Ramos (cell line): ENCODE measurements at regions not wholly inside any gene's neighbourhood (a gene's known extent, or its start where the extent isn't known, plus 50 kb on each side); places are given as distances from the start of the nearest gene placed in this dataset.

Experiments used
- in situ Hi-C: fragments of 300-500 bp; cut with MboI; formaldehyde crosslinking; loops from one replicate; pipeline ENCODE4 v1.14.3; 2022; ENCODE audit warnings: low sequenced_read_pairs; ENCODE audit not compliant: unreplicated experiment

DNA sequence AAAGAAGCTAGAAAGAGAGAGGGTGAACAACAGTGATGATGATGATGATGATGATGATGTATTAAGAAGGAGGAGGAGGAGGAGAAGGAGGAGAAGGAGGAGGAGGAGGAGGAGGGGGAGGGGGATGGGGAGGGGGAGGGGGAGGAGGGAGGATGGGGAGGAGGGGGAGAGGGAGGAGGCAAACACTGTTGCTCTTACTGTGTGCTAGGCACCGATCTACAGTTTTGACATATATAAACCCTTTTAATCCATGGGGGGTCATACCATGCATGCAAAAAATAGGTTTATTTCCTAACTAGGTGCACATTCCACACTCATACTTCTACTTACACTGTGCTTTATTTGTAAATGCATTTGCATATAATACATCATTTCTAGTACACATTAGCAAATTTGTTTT is 482.8 kb upstream of the FAM241A start:
- in situ Hi-C loops, result no loop called here

DNA sequence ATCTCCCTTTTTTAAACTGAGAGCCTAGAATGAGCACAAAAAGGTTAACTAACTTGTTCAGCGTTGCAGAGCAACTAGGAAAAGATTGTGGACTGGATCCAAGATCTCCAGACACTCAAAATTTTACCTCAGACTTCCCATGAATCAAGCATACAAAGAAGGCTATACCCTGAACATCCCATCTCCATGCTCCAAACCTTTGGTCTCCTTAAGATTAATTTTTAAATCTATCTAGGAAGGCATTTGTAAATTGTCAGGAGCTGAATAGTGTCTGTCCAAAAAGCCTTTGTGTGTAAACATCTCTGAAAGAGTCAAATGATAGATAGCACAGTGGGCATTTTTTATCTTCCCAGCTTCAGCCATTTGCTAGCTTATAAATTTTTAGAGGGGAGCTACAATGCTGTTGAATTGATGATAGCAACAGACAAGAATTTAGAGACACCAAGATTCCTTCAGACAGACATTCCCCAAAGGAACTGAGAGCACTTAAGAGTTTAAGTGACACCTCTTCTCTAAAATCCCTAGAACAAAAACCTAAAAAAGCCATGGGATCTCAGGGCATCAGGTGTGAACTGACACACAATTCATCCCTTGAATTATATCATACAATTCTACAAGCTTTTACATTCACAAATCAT is 480.8 kb upstream of the FAM241A start:
- in situ Hi-C loops, result no loop called here

DNA sequence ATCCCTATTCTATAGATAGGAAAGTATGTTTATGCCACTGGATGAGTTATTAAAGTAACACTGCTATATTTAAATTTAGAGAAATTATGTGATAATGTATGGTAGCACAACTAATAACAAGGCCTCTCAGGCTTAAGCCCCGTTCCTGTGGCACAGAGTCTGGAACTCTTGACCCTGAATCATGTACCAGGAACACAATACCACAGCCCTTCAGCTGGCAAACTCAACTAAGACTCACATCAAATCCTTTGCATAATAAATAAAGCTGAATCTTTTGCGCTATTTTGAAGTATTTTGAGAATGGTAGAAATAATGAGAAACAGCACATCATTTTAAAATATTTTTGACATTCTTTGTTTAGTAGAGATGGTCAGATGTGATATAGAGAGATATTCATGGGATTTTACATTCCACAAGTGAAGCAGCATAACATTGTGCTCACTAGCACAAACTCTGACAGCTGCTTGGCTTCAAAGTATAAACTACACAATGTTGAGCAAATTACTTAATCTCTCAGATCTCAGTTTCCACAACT is 478.4 kb upstream of the FAM241A start:
- in situ Hi-C loops, result no loop called here

DNA sequence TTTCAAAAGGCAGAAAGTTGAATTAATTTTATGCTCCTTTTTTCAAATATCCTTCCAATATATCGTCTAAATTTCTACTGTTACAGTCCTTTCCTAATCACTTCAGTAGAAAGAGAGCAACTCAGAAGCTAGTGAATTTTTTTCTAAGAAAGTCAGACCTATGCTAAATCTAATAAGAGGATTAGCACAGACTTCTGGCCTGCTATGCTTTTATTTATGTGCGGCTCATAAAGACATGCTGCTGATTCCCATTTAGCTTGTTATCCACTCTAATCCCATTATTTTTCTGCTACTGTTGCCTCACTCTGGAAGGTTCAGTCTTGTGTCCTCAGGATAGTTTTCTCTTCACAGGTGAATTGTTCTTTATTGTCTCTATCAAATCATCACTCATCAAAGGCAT is 473.5 kb upstream of the FAM241A start:
- in situ Hi-C loops, result no loop called here

DNA sequence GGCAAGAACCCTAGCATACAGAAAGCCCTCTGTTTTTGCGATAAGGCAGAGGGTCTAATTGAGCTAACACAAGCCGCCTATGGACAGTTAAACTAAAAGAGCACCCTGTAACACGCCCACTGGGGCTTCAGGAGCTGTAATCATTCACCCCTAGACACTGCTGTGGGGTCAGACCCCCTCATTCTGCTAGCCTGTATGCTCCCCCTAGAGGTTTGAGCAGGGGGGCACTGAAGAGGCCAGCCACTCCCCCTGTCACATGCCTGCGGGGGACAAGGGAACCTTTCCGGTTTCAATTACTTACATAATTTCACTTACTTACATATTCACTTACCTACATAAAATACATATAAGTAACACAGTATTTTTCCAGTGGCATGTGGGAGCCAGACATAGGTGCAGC is 469.5 kb upstream of the FAM241A start:
- in situ Hi-C loops, result no loop called here

DNA sequence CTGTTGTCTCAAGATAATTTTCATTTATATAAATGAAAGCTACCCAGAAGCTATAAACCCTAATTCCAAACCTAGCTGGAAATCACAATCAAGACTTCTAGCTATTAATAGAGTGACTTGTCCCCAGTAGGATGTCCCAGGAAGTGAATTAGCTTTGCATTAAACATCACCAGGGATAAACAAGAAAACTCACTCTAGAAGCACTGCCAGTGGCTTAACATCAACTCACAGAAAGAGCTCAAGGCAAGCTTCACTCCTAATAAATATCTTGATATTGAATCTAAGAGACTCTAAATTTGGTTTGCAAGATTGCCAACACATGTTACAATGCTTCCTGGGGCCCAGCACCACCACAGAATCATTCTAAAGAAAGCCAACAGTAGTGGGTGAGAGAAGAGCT is 468.7 kb upstream of the FAM241A start:
- in situ Hi-C loops, result no loop called here

DNA sequence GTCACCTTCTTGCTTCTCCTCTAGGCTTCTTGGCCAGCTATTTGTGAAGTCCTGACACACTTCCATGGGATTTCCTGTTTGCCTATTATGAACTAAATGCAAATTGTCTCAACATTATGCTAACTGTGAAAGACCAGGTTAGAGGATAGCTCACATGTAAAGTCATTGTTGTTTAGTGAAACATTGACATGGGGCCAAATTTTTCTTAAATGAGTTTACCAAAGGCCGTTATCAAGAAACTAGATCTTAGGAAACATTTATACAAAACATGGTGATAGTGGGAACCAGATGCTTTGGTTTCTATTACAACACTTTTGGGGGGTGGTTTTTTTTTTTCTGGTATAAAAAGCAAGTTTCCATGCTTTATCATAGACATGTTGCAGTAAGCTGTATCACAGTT is 466.8 kb upstream of the FAM241A start:
- in situ Hi-C loops, result no loop called here

DNA sequence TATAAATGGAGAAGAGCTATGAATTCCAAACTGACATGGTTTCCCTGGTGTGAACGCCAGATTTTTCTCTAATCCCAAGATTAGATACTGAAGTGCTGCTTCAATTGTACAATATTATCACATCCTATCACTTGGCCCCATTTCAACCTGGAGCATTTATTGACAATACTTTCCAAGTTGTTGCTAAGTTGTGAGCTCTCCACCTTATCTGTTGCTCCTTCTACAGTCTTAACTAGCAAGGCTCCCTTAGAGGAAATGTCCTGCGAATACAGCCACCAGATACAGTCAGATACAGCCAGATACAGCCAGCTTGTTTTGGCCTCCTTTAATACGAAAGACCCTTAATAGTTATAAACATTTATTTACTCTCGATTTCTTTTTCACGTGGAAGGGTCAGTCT is 466.3 kb upstream of the FAM241A start:
- in situ Hi-C loops, result no loop called here

DNA sequence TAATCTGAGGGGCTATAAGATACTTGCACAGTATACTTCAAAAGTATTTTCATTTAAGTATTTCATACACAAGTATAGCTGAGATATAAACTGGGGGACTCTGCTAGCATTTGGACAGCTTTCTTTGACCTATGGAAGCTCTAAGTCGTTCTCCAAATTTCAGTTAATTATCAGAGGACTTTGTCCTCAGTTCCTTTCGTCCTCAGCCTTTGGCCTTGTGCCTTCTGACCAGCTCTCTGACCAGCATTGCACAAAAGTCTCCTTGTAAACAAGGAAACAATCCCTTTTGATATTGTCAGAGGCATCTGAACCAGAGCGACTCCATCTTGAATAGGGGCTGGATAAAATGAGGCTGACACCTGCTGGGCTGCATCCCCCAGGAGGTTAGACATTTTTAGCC is 464.0 kb upstream of the FAM241A start:
- in situ Hi-C loops, result no loop called here

DNA sequence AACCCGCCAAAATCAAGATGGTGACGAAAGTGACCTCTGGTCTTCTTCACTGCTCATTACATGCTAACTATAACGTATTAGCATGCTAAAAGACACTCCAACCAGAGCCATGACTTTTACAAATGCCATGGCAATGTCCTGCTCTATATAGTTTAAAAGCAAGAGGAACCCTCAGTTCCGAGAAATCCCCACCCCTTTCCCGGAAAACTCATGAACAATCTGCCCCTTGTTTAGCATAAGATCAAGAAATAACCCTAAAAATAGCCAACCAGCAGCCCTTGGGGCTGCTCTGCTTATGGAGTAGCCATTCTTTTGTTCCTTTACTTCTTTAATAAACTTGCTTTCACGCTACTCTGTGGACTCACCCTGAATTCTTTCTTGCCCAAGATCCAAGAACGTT is 463.5 kb upstream of the FAM241A start:
- in situ Hi-C loops, result no loop called here

DNA sequence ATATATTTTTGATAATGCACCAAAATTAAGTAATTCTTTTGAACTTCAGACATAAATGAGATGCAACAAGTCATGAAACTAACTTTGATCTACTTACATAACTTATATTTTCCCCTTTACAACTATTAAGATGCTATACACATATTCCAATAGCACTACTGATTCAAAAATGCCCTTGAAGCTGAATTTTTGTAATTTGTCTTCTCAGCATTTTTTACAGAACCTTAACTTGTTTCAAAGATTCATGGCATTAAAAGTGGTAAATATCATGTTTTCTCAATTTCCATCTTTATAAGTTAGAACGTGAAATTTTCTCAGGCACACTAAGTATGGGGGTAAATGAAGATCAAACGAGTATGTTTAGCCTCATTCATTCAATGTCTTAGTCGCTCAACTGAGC is 460.0 kb upstream of the FAM241A start:
- in situ Hi-C loops, result no loop called here

DNA sequence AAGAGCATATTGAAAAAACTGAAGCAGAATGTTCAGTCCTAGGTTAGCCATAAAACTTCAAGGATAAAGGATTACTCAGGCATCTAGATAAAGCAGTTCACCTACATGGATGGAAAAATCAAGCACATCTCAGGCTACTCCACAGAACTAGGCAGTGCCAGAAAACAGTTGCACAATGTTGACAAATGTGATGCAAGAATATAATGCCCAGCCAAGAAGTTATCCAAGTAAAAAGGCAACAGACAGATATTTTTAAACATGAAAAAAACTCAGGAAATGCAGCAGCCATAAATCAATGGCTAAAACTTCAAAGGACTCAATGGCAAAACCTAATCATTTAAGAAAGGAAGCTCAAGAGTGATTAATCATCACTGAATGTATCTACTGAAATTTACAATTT is 456.0 kb upstream of the FAM241A start:
- in situ Hi-C loops, result no loop called here

DNA sequence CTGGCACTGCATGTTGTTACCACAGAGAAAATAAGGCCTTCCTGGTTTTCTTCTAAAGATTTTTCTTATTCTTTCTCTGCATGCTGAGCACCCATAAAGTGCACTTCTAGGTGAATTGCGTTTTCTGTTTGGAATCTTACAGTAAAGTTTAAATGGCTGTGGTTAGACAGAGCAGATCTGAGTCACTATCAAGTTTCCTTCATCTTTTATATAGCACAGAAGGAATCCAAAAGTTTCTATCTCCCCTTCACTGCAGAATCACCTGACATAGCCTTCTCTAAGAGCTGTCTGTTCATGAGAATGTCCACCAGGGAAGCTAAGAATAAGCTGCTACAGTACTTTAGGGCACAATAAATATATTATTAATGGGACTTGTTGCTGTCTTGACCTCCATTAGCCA is 455.5 kb upstream of the FAM241A start:
- in situ Hi-C loops, result no loop called here

DNA sequence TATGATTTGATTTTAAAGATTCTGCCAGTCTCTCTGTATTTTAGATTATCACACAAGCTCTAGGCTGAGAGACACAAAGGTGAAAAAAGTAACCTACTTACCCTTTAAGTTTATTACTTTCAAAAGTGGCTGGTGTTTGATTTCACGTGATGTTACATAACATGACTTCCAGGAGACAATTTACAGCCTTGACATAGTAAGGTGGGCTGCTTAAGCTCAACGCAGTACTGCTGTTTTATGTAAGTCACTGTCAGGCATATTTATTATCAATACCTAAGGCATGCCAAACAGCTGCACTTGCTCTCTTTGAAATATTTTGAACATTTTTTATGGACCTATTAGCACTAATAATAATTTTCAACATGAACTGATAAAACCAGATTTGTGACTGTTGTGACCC is 451.5 kb upstream of the FAM241A start:
- in situ Hi-C loops, result no loop called here

DNA sequence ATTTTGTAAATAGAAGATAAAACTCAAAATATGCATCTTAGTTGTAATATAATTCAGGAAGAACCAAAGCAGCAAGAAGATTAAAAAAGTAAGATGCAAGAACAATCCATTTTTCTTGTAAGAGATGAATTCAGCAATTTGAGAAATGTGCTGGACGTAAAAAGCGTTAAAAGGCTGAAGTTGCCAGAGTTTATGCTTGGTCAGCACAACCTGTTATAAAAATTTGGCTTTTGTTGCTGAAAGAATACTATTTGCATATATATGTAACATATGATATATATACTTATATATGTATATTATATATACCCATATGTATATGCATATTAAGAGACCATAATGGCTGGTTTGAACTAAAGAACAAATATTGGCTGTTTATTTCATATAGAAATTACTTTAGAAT is 449.6 kb upstream of the FAM241A start:
- in situ Hi-C loops, result no loop called here

DNA sequence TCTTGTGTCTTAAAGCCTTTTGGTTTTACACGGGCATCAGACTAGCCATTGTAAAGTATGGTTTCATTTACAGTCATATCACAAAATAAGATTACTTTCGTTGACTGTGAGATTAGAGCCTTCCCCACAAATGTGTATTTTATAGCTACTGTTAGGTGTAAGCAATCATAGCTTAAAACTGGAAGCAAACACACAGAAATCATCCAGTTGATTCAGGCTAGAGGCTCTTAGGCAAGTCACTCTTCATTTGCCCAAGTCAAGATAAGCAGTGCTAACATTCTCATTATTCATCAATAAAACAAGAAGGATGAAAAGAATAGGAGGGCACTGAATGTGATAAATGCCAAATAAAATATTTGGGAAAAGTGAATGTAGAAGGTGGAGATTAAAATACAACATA is 448.7 kb upstream of the FAM241A start:
- in situ Hi-C loops, result no loop called here

DNA sequence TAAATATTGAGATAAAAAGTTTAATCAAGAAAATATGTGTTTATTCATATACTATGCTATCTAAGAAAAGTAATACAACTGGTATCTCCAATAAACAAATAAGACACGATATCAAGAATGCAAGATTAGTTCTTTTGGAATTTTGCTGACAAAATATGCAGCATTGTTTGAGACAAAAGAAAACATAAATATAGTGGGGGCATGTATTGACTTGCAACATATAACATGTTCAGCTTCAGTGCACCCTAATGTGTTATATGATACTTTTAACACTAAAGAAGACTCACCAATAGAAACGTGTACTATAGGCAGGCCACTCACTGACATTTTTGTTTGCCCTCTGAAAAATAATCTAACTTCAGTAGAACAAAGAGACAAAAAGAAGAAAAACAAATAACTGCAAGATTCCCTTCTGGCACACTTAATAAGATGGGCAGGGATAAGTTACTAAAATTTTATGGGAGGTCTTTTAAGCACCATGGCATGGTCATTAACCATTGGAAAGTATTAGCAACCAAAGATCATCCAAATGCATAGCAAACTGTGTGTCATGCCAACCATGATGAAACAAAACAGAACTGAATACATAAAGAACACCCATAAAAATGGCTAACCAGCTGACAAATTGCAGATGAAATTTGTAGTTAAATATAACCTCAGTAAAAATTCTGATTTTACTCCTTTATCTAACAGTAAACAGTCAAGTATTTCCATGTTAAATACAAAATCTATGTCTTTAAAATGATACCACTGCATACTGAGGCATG is 447.9 kb upstream of the FAM241A start:
- in situ Hi-C loops, result no loop called here

DNA sequence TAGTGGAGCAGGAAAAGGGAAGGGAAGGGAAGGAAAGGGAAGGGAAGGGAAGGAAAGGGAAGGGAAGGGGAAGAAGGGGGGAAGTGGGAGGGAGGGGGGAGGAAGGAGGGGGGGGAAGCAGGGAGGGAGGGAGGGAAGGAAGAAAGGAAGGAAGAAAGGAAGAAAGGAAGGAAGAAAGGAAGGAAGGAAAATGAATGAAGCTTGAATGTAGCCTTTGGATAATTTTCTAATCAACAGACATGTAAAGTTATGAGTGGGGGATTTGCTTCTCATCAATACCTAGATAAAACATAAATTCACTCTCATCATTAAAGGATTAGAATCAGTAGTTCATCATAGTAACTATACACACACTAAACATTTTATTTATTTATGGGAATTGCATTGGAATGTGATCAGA is 446.9 kb upstream of the FAM241A start:
- in situ Hi-C loops, result no loop called here

DNA sequence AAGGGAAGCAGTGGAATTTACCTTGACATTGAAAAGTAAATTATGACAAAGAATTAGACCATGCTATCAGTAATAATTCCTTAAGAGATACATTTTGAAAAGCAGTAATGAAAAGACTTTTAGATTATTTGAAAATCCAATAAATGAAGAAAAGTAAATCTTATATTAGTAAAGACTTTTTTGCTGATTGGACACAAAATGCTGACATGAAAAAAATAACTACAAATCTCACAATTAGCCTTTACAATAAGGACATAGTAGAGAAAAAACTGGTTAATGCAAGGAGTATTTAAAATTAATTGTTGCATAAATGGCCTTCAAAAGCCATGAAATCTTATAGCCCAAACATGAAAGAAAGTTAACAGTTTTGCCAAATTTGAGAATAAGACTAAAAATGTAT is 446.1 kb upstream of the FAM241A start:
- in situ Hi-C loops, result no loop called here

DNA sequence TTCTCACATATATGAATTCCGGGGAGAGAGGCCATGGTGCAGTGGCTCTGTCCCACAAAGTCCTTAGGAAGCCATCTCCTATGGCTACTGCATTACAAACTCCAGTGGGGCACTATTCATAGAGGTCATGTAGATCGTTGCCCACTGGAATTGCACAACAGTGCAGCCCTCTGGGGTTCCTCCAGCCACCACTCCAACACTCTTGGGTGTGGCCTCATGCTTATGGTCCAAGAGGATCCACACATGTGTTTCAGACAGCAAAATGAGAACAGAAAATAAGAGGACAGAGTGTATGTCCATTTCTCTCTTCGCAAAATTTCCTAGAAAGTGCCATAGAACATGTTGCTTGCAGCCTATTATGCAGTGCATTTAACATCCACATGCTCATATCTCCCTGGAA is 444.2 kb upstream of the FAM241A start:
- in situ Hi-C loops, result no loop called here

DNA sequence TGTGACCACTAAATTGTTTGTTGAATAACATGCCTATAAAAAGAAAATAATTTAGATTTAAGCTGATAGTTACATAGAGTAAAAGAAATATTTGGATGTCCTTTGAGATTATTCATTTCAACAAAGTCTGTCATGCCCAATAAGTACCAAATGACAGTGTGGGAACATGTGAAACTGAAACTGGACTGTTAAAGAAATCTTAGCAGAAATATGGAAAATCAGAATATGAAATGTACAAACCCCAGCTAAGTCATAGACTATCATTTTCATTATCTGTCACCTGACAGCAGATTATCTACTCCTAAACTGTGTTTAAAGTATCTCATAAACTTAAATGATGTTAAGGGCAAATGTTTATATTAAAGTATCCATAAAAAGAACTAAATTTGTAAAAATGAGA is 437.8 kb upstream of the FAM241A start:
- in situ Hi-C loops, result no loop called here

DNA sequence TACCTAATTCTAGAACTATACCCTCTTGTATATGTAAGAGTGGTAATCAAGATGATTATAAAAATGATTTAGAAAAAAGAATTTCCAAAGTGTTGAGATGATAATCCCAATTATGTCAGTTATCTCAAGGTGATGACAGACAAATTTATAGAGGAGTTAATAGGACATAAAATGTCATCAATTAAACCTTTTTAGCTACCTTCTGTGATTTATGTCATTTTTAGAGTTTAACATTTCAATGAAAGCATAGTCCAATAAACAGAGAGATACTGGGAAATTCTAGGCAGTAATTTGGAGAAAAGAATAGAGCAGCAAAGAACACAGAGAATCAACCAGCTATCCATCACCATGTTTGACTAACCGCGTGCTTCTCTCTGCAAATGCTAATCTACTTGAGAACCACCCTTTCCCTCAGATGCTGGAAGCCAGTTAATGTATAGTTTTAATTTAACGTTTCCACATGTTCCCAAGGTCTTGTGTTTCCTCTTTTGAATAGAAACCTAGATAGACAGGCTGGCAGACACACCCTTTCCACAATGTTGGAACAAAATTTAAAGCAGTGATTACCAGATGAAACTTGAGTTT is 433.1 kb upstream of the FAM241A start:
- in situ Hi-C loops, result no loop called here
